H1 (cell line): ENCODE measurements at regions not wholly inside any gene's neighbourhood (a gene's known extent, or its start where the extent isn't known, plus 50 kb on each side); places are given as distances from the start of the nearest gene placed in this dataset.

ENCODE experiments used
- CTCF ChIA-PET: fragments of 300-600 bp; sonication (Branson Sonifier 250); formaldehyde crosslinking; loops from one replicate; lab custom pipeline; 2021; ENCODE audit not compliant: partially characterized antibody; lab: Charles Lee
- POLR2A ChIA-PET: fragments of 300-600 bp; sonication (Branson Sonifier 250); formaldehyde crosslinking; loops from one replicate; lab custom pipeline; 2021; ENCODE audit warnings: inconsistent platforms; ENCODE audit not compliant: partially characterized antibody; lab: Charles Lee
- DNase-seq, 2 experiments: peaks; one replicate each; pipeline versions ENCODE4 v3.0.0 to v3.0.0-alpha.2; 2010 to 2022; ENCODE audit warnings: low spot score in 2 of 2, low read depth in 1 of 2, mixed read lengths in 1 of 2
- FAIRE-seq: peaks from 2 replicates; lab custom pipeline; 2011; peaks lifted over from hg19 to GRCh38; lab: Jason Lieb, UNC
- H2AFZ ChIP-seq: 2 replicates; pipeline ENCODE4 v1.8.1; 2012; ENCODE audit warnings: low read length, inconsistent platforms
- H2AK5ac ChIP-seq: 2 replicates; pipeline ENCODE4 v1.6.1; 2013; ENCODE audit warnings: low read depth, low read length
- H2BK120ac ChIP-seq: replicated peaks from 2 replicates; pipeline ENCODE3; 2013; ENCODE audit warnings: low read depth, low read length, inconsistent platforms
- H2BK12ac ChIP-seq: 2 replicates; pipeline ENCODE4 v1.6.1; 2013; ENCODE audit warnings: low read depth, low read length
- H2BK15ac ChIP-seq: 2 replicates; pipeline ENCODE4 v1.6.1; 2013; ENCODE audit warnings: low read length
- H2BK20ac ChIP-seq: 2 replicates; pipeline ENCODE4 v1.6.1; 2013; ENCODE audit warnings: low read length
- H2BK5ac ChIP-seq: 2 replicates; pipeline ENCODE4 v1.6.1; 2013; ENCODE audit warnings: low read depth, low read length
- H3K14ac ChIP-seq: 2 replicates; pipeline ENCODE4 v1.6.1; 2013; ENCODE audit warnings: inconsistent platforms; ENCODE audit not compliant: insufficient read length
- H3K18ac ChIP-seq: 2 replicates; pipeline ENCODE4 v1.6.1; 2013; ENCODE audit warnings: low read length; ENCODE audit errors: extremely low read depth
- H3K23ac ChIP-seq: 2 replicates; pipeline ENCODE4 v1.6.1; 2013; ENCODE audit warnings: inconsistent platforms; ENCODE audit not compliant: insufficient read length
- H3K23me2 ChIP-seq: 2 replicates; pipeline ENCODE4 v1.6.1; 2013; ENCODE audit warnings: low read depth, low read length
- H3K27ac ChIP-seq: 2 replicates; pipeline ENCODE4 v1.6.1; 2011; ENCODE audit warnings: low read depth, low read length, inconsistent platforms
- H3K27me3 ChIP-seq, 4 experiments: replicated peaks in 1 of 4; 1 replicate in 1 of 4; 2 replicates in 3 of 4; pipeline versions ENCODE4 v1.6.1 to v1.8.1; 2011 to 2013; ENCODE audit warnings: low read length in 3 of 4, mild to moderate bottlenecking in 3 of 4, inconsistent platforms in 2 of 4, mixed read lengths in 2 of 4, moderate library complexity in 1 of 4; ENCODE audit not compliant: control insufficient read depth in 3 of 4, insufficient read depth in 3 of 4; ENCODE audit errors: extremely low read depth in 1 of 4
- H3K36me3 ChIP-seq, 4 experiments: 2 replicates each; pipeline versions ENCODE4 v1.6.1 to v1.8.1; 2011 to 2013; ENCODE audit warnings: mild to moderate bottlenecking in 4 of 4, low read length in 3 of 4, moderate library complexity in 2 of 4, control low read depth in 1 of 4, inconsistent platforms in 1 of 4; ENCODE audit not compliant: insufficient read depth in 4 of 4, control insufficient read depth in 2 of 4
- H3K4ac ChIP-seq: replicated peaks from 2 replicates; pipeline ENCODE3; 2013; ENCODE audit warnings: low read length, low read depth, mixed read lengths, inconsistent platforms; ENCODE audit not compliant: insufficient read length
- H3K4me1 ChIP-seq, 4 experiments: replicated peaks in 1 of 4; 1 replicate in 1 of 4; 2 replicates in 3 of 4; pipeline versions ENCODE4 v1.6.1 to v1.8.1; 2011 to 2013; ENCODE audit warnings: low read length in 3 of 4, inconsistent platforms in 2 of 4, mixed read lengths in 1 of 4; ENCODE audit not compliant: insufficient read depth in 4 of 4, control insufficient read depth in 3 of 4
- H3K4me2 ChIP-seq, 2 experiments: 2 replicates each; pipeline versions ENCODE4 v1.6.1 to v1.8.1; 2011 to 2013; ENCODE audit warnings: low read depth in 2 of 2, low read length in 2 of 2, control low read depth in 1 of 2, inconsistent platforms in 1 of 2, mild to moderate bottlenecking in 1 of 2; ENCODE audit not compliant: insufficient read depth in 1 of 2
- H3K4me3 ChIP-seq, 4 experiments: fragments of 200-600, 300-600 bp in 1 of 4; sonication (generic), shearing (Covaris generic), sonication (Bioruptor Twin) in 1 of 4; 2 replicates each; pipeline versions ENCODE4 v1.5.1 to v1.8.1; 2011 to 2016; ENCODE audit warnings: low read length in 4 of 4, low read depth in 3 of 4, control low read depth in 2 of 4, inconsistent platforms in 2 of 4, mild to moderate bottlenecking in 2 of 4, mixed read lengths in 1 of 4, moderate library complexity in 1 of 4; ENCODE audit not compliant: insufficient read depth in 2 of 4; ENCODE audit errors: extremely low read depth in 1 of 4
- H3K56ac ChIP-seq: replicated peaks from 2 replicates; pipeline ENCODE3; 2013; ENCODE audit warnings: low read depth, mild to moderate bottlenecking, mixed read lengths, low read length, inconsistent platforms; ENCODE audit not compliant: insufficient read length
- H3K79me1 ChIP-seq: 2 replicates; pipeline ENCODE4 v1.6.1; 2013; ENCODE audit warnings: low read depth, low read length, control low read depth
- H3K79me2 ChIP-seq, 2 experiments: 2 replicates each; pipeline versions ENCODE4 v1.6.1 to v1.8.1; 2012 to 2013; ENCODE audit warnings: low read length in 2 of 2, mild to moderate bottlenecking in 2 of 2, inconsistent platforms in 1 of 2; ENCODE audit not compliant: insufficient read depth in 2 of 2, control insufficient read depth in 1 of 2
- H3K9ac ChIP-seq, 4 experiments: replicated peaks in 1 of 4; 1 replicate in 1 of 4; 2 replicates in 3 of 4; pipeline versions ENCODE4 v1.6.1 to v1.8.1; 2011 to 2013; ENCODE audit warnings: low read depth in 3 of 4, low read length in 3 of 4, control low read depth in 2 of 4, mild to moderate bottlenecking in 2 of 4, moderate library complexity in 2 of 4, inconsistent platforms in 1 of 4; ENCODE audit errors: extremely low read depth in 1 of 4
- H3K9me3 ChIP-seq, 2 experiments: 2 replicates each; pipeline versions ENCODE4 v1.6.1 to v1.8.1; 2012 to 2013; ENCODE audit warnings: mild to moderate bottlenecking in 2 of 2, moderate library complexity in 2 of 2, control low read depth in 1 of 2, inconsistent platforms in 1 of 2, low read depth in 1 of 2, low read length in 1 of 2, mixed read lengths in 1 of 2; ENCODE audit not compliant: insufficient read depth in 2 of 2
- H4K20me1 ChIP-seq, 2 experiments: replicated peaks in 1 of 2; 2 replicates each; pipeline versions ENCODE3 to v1.8.1; 2011 to 2013; ENCODE audit warnings: inconsistent platforms in 2 of 2, low read length in 2 of 2, mild to moderate bottlenecking in 1 of 2; ENCODE audit not compliant: insufficient read depth in 2 of 2, control insufficient read depth in 1 of 2
- H4K5ac ChIP-seq: 2 replicates; pipeline ENCODE4 v1.6.1; 2013; ENCODE audit warnings: low read length, low read depth, mixed read lengths, inconsistent platforms; ENCODE audit not compliant: insufficient read length
- H4K8ac ChIP-seq: 2 replicates; pipeline ENCODE4 v1.8.0; 2013; ENCODE audit warnings: mild to moderate bottlenecking, moderate library complexity, low read length, inconsistent platforms; ENCODE audit not compliant: insufficient read depth; ENCODE audit errors: extremely low read depth
- H4K91ac ChIP-seq: replicated peaks from 2 replicates; pipeline ENCODE3; 2013; ENCODE audit warnings: low read length, mixed read lengths, inconsistent platforms; ENCODE audit not compliant: insufficient read length
- ATF2 ChIP-seq: IDR thresholded peaks from 2 replicates; pipeline ENCODE4 v1.6.1; 2012; ENCODE audit warnings: low read length, inconsistent platforms
- EGR1 ChIP-seq: IDR thresholded peaks from 2 replicates; pipeline ENCODE4 v1.6.1; 2011; ENCODE audit warnings: low read depth, low read length, borderline replicate concordance
- NANOG ChIP-seq: IDR thresholded peaks from 2 replicates; pipeline ENCODE4 v1.6.1; 2011; ENCODE audit warnings: low read length, low read depth, mild to moderate bottlenecking, inconsistent platforms; ENCODE audit not compliant: insufficient read depth, poor library complexity, severe bottlenecking
- NRF1 ChIP-seq: IDR thresholded peaks from 2 replicates; pipeline ENCODE4 v1.6.1; 2011; ENCODE audit warnings: mild to moderate bottlenecking, low read depth, low read length, improper control_type of control experiment
- SP2 ChIP-seq: IDR thresholded peaks from 2 replicates; pipeline ENCODE4 v1.6.1; 2012; ENCODE audit warnings: mild to moderate bottlenecking, low read length, inconsistent platforms
- TCF12 ChIP-seq: IDR thresholded peaks from 2 replicates; pipeline ENCODE4 v1.6.1; 2011; ENCODE audit warnings: low read depth, mild to moderate bottlenecking, low read length
- WGBS, 2 experiments: shearing (Covaris generic) in 1 of 2; methylation state at CpG; one replicate each; pipeline versions ENCODE4 v1.1.6 to v1.1.7; 2013 to 2015; ENCODE audit warnings: low lambda C conversion rate in 2 of 2, mixed read lengths in 2 of 2, inconsistent platforms in 1 of 2, low coverage in 1 of 2, missing lambda C conversion rate in 1 of 2; ENCODE audit not compliant: insufficient replicate concordance in 2 of 2, insufficient coverage in 1 of 2, insufficient read length in 1 of 2; ENCODE audit errors: extremely low coverage in 1 of 2, missing lambda C conversion rate in 1 of 2; 5-methylcytosine and 5-hydroxymethylcytosine counted together

GRCh38 chr11:109819410-109819809 is 273.8 kb upstream of the ZC3H12C start:
- Histone ChIP-seq H2BK12ac (no peak overlapping the region), H3K36me3 (no peaks in the 10 kb centered on the region), H2BK120ac (no peak overlapping the region), H4K8ac (no peak overlapping the region), H3K23me2 (no peaks in the 10 kb centered on the region), H3K4me3 (no peak overlapping the region), H3K18ac (no peak overlapping the region), H3K23ac (no peak overlapping the region), H4K91ac (no peak overlapping the region), H4K20me1 (no peaks in the 10 kb centered on the region), H2BK20ac (no peak overlapping the region), H2BK15ac (no peak overlapping the region), H3K79me2 (no peaks in the 10 kb centered on the region), H3K14ac (no peak overlapping the region), H2AFZ (no peak overlapping the region), H3K4ac (no peak overlapping the region), H2BK5ac (no peak overlapping the region)
- FAIRE-seq (no peak), DNase-seq (no peak)
- CTCF ChIA-PET: no interaction called here
- 61% methylated on average over 3 of the region's 3 CpGs; no CpG with 5 or more reads in 1 of the 2 experiments for WGBS, 2 experiments
- TF ChIP-seq NRF1 (no peak), SP2 (no peak), ATF2 (no peak), EGR1 (no peak), NANOG (no peak), TCF12 (no peak)
- TF ChIP-seq, all 59 proteins: peak for 0
- POLR2A ChIA-PET: no interaction called here
- H4K5ac ChIP-seq: no peak overlapping the region
- no peaks in the 10 kb centered on the region for H3K27me3 ChIP-seq
- no peak overlapping the region for H3K4me2 ChIP-seq
- H3K79me1 ChIP-seq: no peaks in the 10 kb centered on the region
- H3K9me3 ChIP-seq: no peaks in the 10 kb centered on the region
- no peak overlapping the region for H3K56ac ChIP-seq
- H3K27ac ChIP-seq: no peak overlapping the region
- H3K4me1 ChIP-seq: no peaks in the 10 kb centered on the region
- H3K9ac ChIP-seq: no peak overlapping the region
- no peak overlapping the region for H2AK5ac ChIP-seq
